Activated T-helper 17 cell treated with anti-CD3 and anti-CD28 coated beads, Interleukin-2, amount 50 U/mL, for 72 hours (primary cell): ENCODE measurements at regions not wholly inside any gene's neighbourhood (a gene's known extent, or its start where the extent isn't known, plus 50 kb on each side); places are given as distances from the start of the nearest gene placed in this dataset.

Experiments
- ATAC-seq: fragments of 150-1000 bp; cut with Tn5 transposase; replicated peaks from 2 replicates; pipeline ENCODE4 v1.10.0; 2021; ENCODE audit warnings: mild to moderate bottlenecking, moderate library complexity
- H3K27ac Mint-ChIP-seq: one replicate; pipeline ENCODE4 v1.8.0; 2022; ENCODE audit warnings: mixed read lengths
- H3K27me3 Mint-ChIP-seq: one replicate; pipeline ENCODE4 v1.8.0; 2022; ENCODE audit warnings: mixed read lengths
- H3K36me3 Mint-ChIP-seq: one replicate; pipeline ENCODE4 v1.8.0; 2022; ENCODE audit warnings: low read depth, mild to moderate bottlenecking, mixed read lengths
- H3K4me1 Mint-ChIP-seq: one replicate; pipeline ENCODE4 v1.8.0; 2022; ENCODE audit warnings: mixed read lengths
- H3K4me3 Mint-ChIP-seq: one replicate; pipeline ENCODE4 v1.8.0; 2022; ENCODE audit warnings: mild to moderate bottlenecking, mixed read lengths
- H3K9me3 Mint-ChIP-seq: one replicate; pipeline ENCODE4 v1.8.0; 2022; ENCODE audit warnings: mixed read lengths

GRCh38 chr22:47634347-47634746 lies 871.9 kb downstream of the TBC1D22A start:
- Mint-ChIP-seq H3K9me3 (peaks cover 5% of the 10 kb centered on the region), H3K4me1 (no peaks in the 10 kb centered on the region), H3K36me3 (no peaks in the 10 kb centered on the region), H3K4me3 (no peak overlapping the region), H3K27me3 (peaks cover 27% of the 10 kb centered on the region), H3K27ac (no peak overlapping the region)
- ATAC-seq = no peak

GRCh38 chr22:47633111-47633510 lies 870.7 kb downstream of the TBC1D22A start:
- no peak for ATAC-seq
- Mint-ChIP-seq H3K27me3 (peaks cover 21% of the 10 kb centered on the region), H3K9me3 (no peaks in the 10 kb centered on the region), H3K4me1 (no peaks in the 10 kb centered on the region), H3K27ac (no peak overlapping the region), H3K36me3 (no peaks in the 10 kb centered on the region), H3K4me3 (no peak overlapping the region)

- no peaks in the 10 kb centered on the region for H3K36me3 Mint-ChIP-seq
- H3K4me3 Mint-ChIP-seq = no peak overlapping the region
- H3K9me3 Mint-ChIP-seq = no peaks in the 10 kb centered on the region
- H3K27ac Mint-ChIP-seq = no peak overlapping the region
- no peaks in the 10 kb centered on the region for H3K4me1 Mint-ChIP-seq
- H3K27me3 Mint-ChIP-seq = peaks cover 21% of the 10 kb centered on the region
- ATAC-seq = no peak
Observed at GRCh38 chr22:47632701-47633100, 870.3 kb downstream of the TBC1D22A start.

- Mint-ChIP-seq H3K9me3 (no peaks in the 10 kb centered on the region), H3K36me3 (no peaks in the 10 kb centered on the region), H3K4me3 (no peak overlapping the region), H3K4me1 (no peaks in the 10 kb centered on the region), H3K27me3 (peaks cover 18% of the 10 kb centered on the region), H3K27ac (no peak overlapping the region)
- no peak for ATAC-seq
Observed at GRCh38 chr22:47631571-47632102, 869.2 kb downstream of the TBC1D22A start.

- no peaks in the 10 kb centered on the region for H3K9me3 Mint-ChIP-seq
- no peak overlapping the region for H3K27ac Mint-ChIP-seq
- peaks cover 13% of the 10 kb centered on the region for H3K27me3 Mint-ChIP-seq
- no peak overlapping the region for H3K4me3 Mint-ChIP-seq
- H3K4me1 Mint-ChIP-seq = no peaks in the 10 kb centered on the region
- ATAC-seq = no peak
- no peaks in the 10 kb centered on the region for H3K36me3 Mint-ChIP-seq
Observed at GRCh38 chr22:47630741-47631534, 868.5 kb downstream of the TBC1D22A start.

- Mint-ChIP-seq H3K4me1 (no peaks in the 10 kb centered on the region), H3K9me3 (no peaks in the 10 kb centered on the region), H3K27ac (no peak overlapping the region), H3K4me3 (no peak overlapping the region), H3K27me3 (peaks cover 5% of the 10 kb centered on the region), H3K36me3 (no peaks in the 10 kb centered on the region)
- no peak for ATAC-seq
Observed at GRCh38 chr22:47629791-47630655, 867.6 kb downstream of the TBC1D22A start.

- Mint-ChIP-seq H3K27ac (no peak overlapping the region), H3K36me3 (no peaks in the 10 kb centered on the region), H3K9me3 (no peaks in the 10 kb centered on the region), H3K4me3 (no peak overlapping the region), H3K27me3 (peaks cover under 1% of the 10 kb centered on the region), H3K4me1 (no peaks in the 10 kb centered on the region)
- no peak for ATAC-seq
Observed at GRCh38 chr22:47629273-47629711, 866.8 kb downstream of the TBC1D22A start.

- Mint-ChIP-seq H3K9me3 (no peaks in the 10 kb centered on the region), H3K4me1 (no peaks in the 10 kb centered on the region), H3K27me3 (no peaks in the 10 kb centered on the region), H3K36me3 (no peaks in the 10 kb centered on the region), H3K4me3 (no peak overlapping the region), H3K27ac (no peak overlapping the region)
- no peak for ATAC-seq
Observed at GRCh38 chr22:47628477-47629272, 866.2 kb downstream of the TBC1D22A start.

- Mint-ChIP-seq H3K27me3 (no peaks in the 10 kb centered on the region), H3K27ac (no peak overlapping the region), H3K36me3 (no peaks in the 10 kb centered on the region), H3K9me3 (no peaks in the 10 kb centered on the region), H3K4me3 (no peak overlapping the region), H3K4me1 (no peaks in the 10 kb centered on the region)
- ATAC-seq = no peak
Observed at GRCh38 chr22:47627556-47628253, 865.3 kb downstream of the TBC1D22A start.

- H3K36me3 Mint-ChIP-seq = no peaks in the 10 kb centered on the region
- no peak overlapping the region for H3K27ac Mint-ChIP-seq
- no peak overlapping the region for H3K4me3 Mint-ChIP-seq
- H3K27me3 Mint-ChIP-seq = peaks cover 5% of the 10 kb centered on the region
- H3K4me1 Mint-ChIP-seq = no peaks in the 10 kb centered on the region
- ATAC-seq = no peak
- no peaks in the 10 kb centered on the region for H3K9me3 Mint-ChIP-seq
Observed at GRCh38 chr22:47626428-47627390, 864.3 kb downstream of the TBC1D22A start.

- H3K36me3 Mint-ChIP-seq = no peaks in the 10 kb centered on the region
- H3K9me3 Mint-ChIP-seq = no peaks in the 10 kb centered on the region
- no peak overlapping the region for H3K27ac Mint-ChIP-seq
- no peaks in the 10 kb centered on the region for H3K4me1 Mint-ChIP-seq
- no peak overlapping the region for H3K4me3 Mint-ChIP-seq
- ATAC-seq = no peak
- H3K27me3 Mint-ChIP-seq = peaks cover 9% of the 10 kb centered on the region
Observed at GRCh38 chr22:47625531-47626427, 863.3 kb downstream of the TBC1D22A start.

GRCh38 chr22:47625013-47625385 lies 862.5 kb downstream of the TBC1D22A start:
- Mint-ChIP-seq H3K9me3 (no peaks in the 10 kb centered on the region), H3K4me3 (no peak overlapping the region), H3K27me3 (peaks cover 9% of the 10 kb centered on the region), H3K36me3 (no peaks in the 10 kb centered on the region), H3K4me1 (no peaks in the 10 kb centered on the region), H3K27ac (no peak overlapping the region)
- no peak for ATAC-seq
